ENCODE measurements at regions not wholly inside any gene's neighbourhood (a gene's known extent, or its start where the extent isn't known, plus 50 kb on each side); places are given as distances from the start of the nearest gene placed in this dataset.

DNA sequence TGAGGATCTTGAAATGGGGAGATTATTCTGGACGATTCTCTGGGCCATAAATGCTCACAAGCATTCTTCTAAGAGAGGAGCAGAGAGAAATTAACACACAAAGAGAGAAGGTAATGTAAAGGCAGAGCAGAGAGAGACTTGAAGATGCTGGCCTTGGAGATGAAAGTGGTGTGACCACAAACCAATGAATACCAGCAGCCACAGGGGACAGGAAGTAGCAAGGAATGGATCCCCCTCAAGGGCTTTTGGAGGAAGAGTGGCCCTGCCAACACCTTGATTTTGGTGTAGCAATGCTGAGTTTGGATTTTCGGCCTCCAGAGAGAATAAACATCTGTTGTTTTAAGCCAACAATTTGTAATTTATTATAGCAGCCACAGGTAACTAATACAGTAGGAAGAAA, 1155.6 kb downstream of the TYW1 start:
- H4K20me1 ChIP-seq (replicated peaks in 1 of 2; ENCODE audit: control insufficient read depth in 1 of 2, insufficient read depth in 2 of 2, low read length in 2 of 2), result no peaks in the 10 kb centered on the region
- no peak overlapping the region for H2AFZ ChIP-seq (ENCODE audit: low read length)
- DNase-seq (ENCODE audit: low read depth in 1 of 2, low spot score in 2 of 2), result no peak
- no peak overlapping the region for H2AK5ac ChIP-seq (ENCODE audit: low read depth, low read length)
- H3K18ac ChIP-seq (ENCODE audit: extremely low read depth, low read length), result no peak overlapping the region
- WGBS, 2 experiments (ENCODE audit: extremely low coverage in 1 of 2, insufficient coverage in 1 of 2, insufficient read length in 1 of 2, insufficient replicate concordance in 2 of 2, low coverage in 1 of 2, low lambda C conversion rate in 2 of 2, missing lambda C conversion rate in 1 of 2), result 96% methylated on average over 2 of the region's 2 CpGs; no CpG with 5 or more reads in 1 of the 2 experiments
- H3K9me3 ChIP-seq (ENCODE audit: insufficient read depth in 2 of 2, low read depth in 1 of 2, low read length in 1 of 2), result no peaks in the 10 kb centered on the region
- ChIA-PET CTCF (ENCODE audit: partially characterized antibody) (no interaction called here), POLR2A (ENCODE audit: partially characterized antibody) (no interaction called here)
- no peak overlapping the region for H3K4me3 ChIP-seq (ENCODE audit: extremely low read depth in 1 of 4, insufficient read depth in 2 of 4, low read depth in 3 of 4, low read length in 4 of 4)
- no peak overlapping the region for H2BK12ac ChIP-seq (ENCODE audit: low read depth, low read length)
- no peaks in the 10 kb centered on the region for H3K79me1 ChIP-seq (ENCODE audit: low read depth, low read length)
- H3K23ac ChIP-seq (ENCODE audit: insufficient read length), result no peak overlapping the region
- no peak overlapping the region for H2BK20ac ChIP-seq (ENCODE audit: low read length)
- no peak overlapping the region for H3K27ac ChIP-seq (ENCODE audit: low read depth, low read length)
- no peak overlapping the region for H3K14ac ChIP-seq (ENCODE audit: insufficient read length)
- H3K56ac ChIP-seq (replicated peaks; ENCODE audit: insufficient read length, low read depth, low read length), result no peak overlapping the region
- FAIRE-seq, result no peak
- no peak overlapping the region for H4K8ac ChIP-seq (ENCODE audit: extremely low read depth, insufficient read depth, low read length)
- H3K4me2 ChIP-seq (ENCODE audit: insufficient read depth in 1 of 2, low read depth in 2 of 2, low read length in 2 of 2), result no peak overlapping the region
- no peak overlapping the region for H4K91ac ChIP-seq (replicated peaks; ENCODE audit: insufficient read length, low read length)
- H3K36me3 ChIP-seq (ENCODE audit: control insufficient read depth in 2 of 4, insufficient read depth in 4 of 4, low read length in 3 of 4), result no peaks in the 10 kb centered on the region
- no peak overlapping the region for H3K4ac ChIP-seq (replicated peaks; ENCODE audit: insufficient read length, low read depth, low read length)
- H3K27me3 ChIP-seq (replicated peaks in 1 of 4; ENCODE audit: control insufficient read depth in 3 of 4, extremely low read depth in 1 of 4, insufficient read depth in 3 of 4, low read length in 3 of 4), result no peaks in the 10 kb centered on the region
- no peak overlapping the region for H2BK5ac ChIP-seq (ENCODE audit: low read depth, low read length)
- no peak overlapping the region for H4K5ac ChIP-seq (ENCODE audit: insufficient read length, low read depth, low read length)
- H2BK15ac ChIP-seq (ENCODE audit: low read length), result no peak overlapping the region
- no peaks in the 10 kb centered on the region for H3K23me2 ChIP-seq (ENCODE audit: low read depth, low read length)
- no peak overlapping the region for H3K9ac ChIP-seq (replicated peaks in 1 of 4; ENCODE audit: extremely low read depth in 1 of 4, low read depth in 3 of 4, low read length in 3 of 4)
- no peaks in the 10 kb centered on the region for H3K4me1 ChIP-seq (replicated peaks in 1 of 4; ENCODE audit: control insufficient read depth in 3 of 4, insufficient read depth in 4 of 4, low read length in 3 of 4)
- H2BK120ac ChIP-seq (replicated peaks; ENCODE audit: low read depth, low read length), result no peak overlapping the region
- no peaks in the 10 kb centered on the region for H3K79me2 ChIP-seq (ENCODE audit: control insufficient read depth in 1 of 2, insufficient read depth in 2 of 2, low read length in 2 of 2)
- TF ChIP-seq POU5F1 (IDR thresholded peaks at IDR 0.05; ENCODE audit: low read depth, low read length), result no peak
- no peak for TF ChIP-seq KDM4A (IDR thresholded peaks at IDR 0.05; ENCODE audit: low read depth, low read length, severe bottlenecking)
- no peak for TF ChIP-seq RNF2 (IDR thresholded peaks at IDR 0.05; ENCODE audit: borderline replicate concordance, low read depth, low read length, missing control alignments, poor library complexity, severe bottlenecking)
- TF ChIP-seq ATF2 (IDR thresholded peaks at IDR 0.05; ENCODE audit: low read length), result no peak
- TF ChIP-seq MAX (IDR thresholded peaks at IDR 0.05), result no peak
- no peak for TF ChIP-seq ASH2L (IDR thresholded peaks at IDR 0.05; ENCODE audit: low read length)
- no peak for TF ChIP-seq CHD1 (IDR thresholded peaks at IDR 0.05; ENCODE audit: low read depth, low read length)
- no peak for TF ChIP-seq FOSL1 (IDR thresholded peaks at IDR 0.05; ENCODE audit: insufficient read depth, low read depth, low read length)
- TF ChIP-seq, protein P1, sequence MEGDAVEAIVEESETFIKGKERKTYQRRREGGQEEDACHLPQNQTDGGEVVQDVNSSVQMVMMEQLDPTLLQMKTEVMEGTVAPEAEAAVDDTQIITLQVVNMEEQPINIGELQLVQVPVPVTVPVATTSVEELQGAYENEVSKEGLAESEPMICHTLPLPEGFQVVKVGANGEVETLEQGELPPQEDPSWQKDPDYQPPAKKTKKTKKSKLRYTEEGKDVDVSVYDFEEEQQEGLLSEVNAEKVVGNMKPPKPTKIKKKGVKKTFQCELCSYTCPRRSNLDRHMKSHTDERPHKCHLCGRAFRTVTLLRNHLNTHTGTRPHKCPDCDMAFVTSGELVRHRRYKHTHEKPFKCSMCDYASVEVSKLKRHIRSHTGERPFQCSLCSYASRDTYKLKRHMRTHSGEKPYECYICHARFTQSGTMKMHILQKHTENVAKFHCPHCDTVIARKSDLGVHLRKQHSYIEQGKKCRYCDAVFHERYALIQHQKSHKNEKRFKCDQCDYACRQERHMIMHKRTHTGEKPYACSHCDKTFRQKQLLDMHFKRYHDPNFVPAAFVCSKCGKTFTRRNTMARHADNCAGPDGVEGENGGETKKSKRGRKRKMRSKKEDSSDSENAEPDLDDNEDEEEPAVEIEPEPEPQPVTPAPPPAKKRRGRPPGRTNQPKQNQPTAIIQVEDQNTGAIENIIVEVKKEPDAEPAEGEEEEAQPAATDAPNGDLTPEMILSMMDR (IDR thresholded peaks at IDR 0.05; ENCODE audit: control extremely low read depth in 1 of 3, insufficient read depth in 1 of 3, low read depth in 1 of 3, low read length in 3 of 3), result no peak
- no peak for TF ChIP-seq EZH2 (IDR thresholded peaks at IDR 0.05; ENCODE audit: low read depth, low read length, severe bottlenecking)

Measured in H1 (cell line).